Kidney glomerular epithelial cell (primary cell): ENCODE measurements at regions not wholly inside any gene's neighbourhood (a gene's known extent, or its start where the extent isn't known, plus 50 kb on each side); places are given as distances from the start of the nearest gene placed in this dataset.
A peak's percentile ranks its signal among the peaks of the same experiment; 100 is the strongest.

Experiments
- DNase-seq: peaks from one replicate; lab custom pipeline; 2025; lab: John Stamatoyannopoulos, UW

DNA sequence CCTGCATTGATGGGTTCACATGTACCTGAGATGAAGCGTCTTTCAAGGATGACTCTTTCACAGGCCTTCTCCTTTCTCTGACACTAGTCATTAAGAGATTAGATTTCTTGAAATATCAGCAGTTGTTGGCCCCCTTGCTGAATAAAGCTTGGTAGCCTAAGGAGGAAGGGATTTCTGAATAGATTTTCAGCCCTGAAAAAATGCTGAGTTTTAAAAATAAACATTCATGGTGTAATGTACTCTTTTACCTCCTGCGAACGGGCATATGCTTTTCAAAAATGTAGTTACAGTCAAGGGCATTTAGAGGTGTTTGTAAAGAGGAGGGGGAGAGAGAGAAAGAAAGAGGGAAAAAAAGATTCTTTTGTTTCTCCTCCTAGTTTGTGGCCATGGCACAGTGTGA, 222.7 kb downstream of the SOX4 start:
- no peak for DNase-seq

DNA sequence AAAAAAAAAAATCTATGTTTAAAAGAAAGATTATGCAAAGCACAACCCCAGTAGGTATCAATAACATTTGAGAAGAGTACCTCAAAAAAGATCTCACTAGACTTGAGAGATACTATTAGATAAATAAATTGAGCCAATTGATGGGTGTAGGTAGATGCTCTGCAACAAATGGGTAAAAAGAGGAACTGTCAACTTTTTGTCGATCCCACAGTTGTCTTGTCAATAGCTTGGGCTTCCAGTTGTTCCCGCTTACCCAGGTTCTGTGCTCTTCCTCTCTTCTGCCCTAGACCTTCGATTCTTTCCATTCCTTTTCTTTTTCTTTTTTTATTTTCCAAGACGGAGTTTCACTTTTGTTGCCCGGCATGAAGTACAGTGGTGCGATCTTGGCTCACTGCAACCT, 226.9 kb downstream of the SOX4 start:
- no peak for DNase-seq

DNA sequence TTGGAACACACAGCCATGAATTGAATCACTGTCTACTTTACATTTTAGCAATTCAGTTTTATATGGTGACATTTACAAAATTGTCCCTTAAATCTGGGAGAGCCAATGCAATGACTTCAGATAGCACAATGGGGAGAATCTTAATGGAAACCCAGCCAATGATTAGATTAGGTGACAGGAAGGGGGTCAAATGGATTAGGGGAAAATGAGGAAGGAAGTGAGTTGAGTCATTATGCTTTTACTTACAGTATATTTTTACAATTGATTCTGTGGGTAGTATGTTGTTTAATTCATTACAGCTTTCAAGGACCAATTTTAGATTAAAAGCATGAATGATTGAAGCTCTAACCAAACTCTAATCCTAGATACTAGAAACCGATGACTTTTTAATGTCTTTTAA, 229.8 kb downstream of the SOX4 start:
- no peak for DNase-seq

DNA sequence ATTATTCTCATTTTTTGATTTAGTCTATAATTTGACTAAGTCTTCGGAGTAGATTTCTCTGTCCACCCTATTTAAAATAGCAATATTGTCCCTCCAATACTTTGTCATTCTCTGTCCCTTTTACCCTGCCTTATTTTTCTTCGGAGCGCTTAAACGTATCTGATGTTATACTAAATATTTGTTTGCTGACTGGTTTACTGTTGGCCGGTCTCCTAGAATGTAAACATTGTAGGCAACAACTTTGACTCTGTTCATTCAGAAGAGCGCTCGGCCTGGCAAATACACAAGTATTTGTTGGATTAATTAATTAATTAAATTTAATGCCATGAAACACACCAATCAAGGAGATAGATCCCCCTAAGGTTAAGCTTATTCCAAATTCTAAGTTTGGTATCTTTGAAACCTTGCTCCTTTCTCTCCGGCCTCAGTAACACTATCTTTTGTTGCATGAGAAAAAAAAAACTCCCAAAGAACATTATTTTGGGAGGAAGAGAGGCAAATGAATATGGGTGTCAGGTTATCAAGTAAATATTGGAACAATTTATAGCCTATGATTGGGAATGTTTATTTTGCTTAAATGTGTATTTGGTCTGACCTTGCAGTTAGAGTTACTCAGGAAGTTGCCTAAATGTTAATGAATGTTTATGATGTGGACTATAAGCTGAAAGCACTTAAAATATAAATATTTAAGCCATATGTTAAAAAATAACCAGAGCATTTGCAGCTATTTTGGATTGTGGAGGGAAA, 231.1 kb downstream of the SOX4 start:
- no peak for DNase-seq

GRCh38 chr6:21826023-21826422, 232.5 kb downstream of the SOX4 start:
- peak; percentile 77 for DNase-seq

GRCh38 chr6:21826904-21827303, 233.4 kb downstream of the SOX4 start:
- no peak for DNase-seq

DNA sequence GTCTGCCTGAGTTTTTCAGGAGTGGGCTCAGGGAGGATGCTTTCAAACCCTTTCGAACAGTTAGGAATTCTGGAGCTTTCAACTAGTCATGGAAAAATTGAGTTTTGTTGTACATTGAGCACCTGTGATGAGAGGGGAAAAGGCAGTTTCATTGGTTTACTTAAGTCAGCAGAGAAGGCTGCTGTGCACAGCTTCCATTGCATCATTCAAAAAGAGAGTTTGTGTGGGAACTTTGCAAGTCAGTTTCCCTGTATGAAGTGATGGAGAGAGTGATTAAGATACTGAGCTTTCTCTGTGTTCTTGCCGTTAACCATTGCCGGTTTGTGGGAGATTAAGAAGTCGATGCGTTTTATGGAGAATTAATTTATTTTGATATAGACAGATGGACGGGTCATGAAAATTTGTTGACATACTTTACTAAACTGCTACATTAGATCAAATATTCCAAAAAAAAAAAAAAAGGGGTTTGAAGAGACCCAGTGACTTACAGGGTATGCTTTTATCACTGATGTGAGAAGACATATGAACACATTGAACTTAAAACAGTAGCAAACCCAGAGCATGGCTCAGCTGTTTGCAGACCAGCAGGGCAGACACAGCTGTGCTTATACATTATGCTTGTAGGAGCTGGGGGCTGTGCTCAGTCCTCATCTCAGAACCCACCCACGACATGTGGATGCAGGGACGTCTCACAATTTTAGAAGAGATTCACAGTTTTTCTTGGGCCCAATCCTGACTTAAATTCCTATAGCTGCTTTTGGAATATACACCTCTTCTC, 234.1 kb downstream of the SOX4 start:
- DNase-seq: no peak

DNA sequence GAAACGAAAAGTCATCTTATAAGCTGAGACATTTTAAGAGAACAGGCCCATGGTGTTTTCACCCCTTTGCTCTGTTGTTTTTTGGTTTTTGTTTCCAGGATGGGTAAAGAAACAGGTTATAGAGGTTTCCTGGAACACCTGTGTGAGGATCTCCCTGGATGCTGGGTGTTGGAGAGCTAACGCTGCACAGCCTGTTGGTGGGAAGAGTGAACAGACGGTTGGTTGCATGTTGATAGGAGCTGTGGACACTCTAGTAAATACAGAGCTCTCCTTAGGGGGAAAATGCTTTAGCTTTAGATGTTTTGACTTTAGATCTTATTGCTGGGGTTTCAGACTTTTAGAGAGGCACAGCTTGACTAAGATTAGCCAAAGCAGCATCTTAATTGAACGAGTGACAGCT, 235.2 kb downstream of the SOX4 start:
- DNase-seq: no peak

DNA sequence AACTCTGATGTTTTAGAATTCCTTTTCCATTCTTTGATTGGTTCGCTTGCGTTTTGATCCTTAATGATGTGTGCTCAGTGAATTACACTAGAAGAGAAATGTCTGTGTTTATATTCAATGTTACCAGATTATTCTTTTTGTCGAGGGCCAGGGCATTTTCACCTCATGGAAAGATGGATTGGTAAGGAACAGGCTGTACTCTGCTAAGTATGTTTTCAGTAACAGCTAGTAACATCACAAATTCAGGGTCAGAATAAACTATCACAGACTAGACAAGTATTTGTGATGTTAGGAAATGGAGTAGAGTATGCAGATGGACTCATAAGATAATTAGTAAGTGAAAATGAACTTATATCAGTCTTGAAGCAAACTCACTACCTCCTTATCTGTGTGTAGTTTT, 235.6 kb downstream of the SOX4 start:
- no peak for DNase-seq

DNA sequence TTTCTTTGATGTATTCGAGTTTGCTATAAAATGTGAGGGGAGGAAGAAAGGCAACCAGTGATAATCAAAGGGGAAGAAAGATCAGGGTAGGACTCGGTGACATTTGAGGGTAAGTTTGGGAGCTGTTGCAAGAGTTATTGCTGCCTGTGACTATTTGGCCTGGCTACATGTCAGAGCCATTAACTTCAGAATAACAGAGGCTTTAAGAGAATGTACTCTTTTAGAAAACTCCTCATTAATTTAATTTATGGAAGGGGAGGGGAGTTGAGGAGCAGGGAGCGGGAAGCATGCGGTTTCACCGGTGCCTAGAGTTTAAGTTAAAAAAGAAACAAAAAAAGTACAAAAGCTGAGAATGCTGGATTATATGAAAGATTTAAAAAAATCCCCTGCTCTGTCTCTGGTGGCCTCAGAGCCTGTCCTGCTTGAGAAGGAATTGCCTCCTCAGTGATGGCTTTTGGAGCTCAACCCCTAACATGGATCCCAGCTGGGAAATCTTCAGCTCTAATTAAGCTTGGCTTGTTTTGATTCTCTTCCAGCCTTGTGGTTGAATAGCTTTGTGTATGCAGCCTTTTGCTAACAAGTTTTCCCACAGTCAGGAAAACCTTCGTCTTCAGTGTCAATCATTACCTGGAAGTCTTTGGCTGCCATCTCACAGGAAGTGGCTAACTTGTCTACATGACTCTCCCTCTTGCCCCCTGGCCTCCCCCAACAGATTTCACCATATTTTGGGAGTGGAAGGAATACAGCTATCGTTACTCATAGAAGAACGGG, 238.2 kb downstream of the SOX4 start:
- peak; percentile 55 for DNase-seq

GRCh38 chr6:21836277-21836676, 242.7 kb downstream of the SOX4 start:
- DNase-seq: no peak

GRCh38 chr6:21836772-21837425, 243.3 kb downstream of the SOX4 start:
- DNase-seq: no peak

GRCh38 chr6:21840428-21840827, 246.9 kb downstream of the SOX4 start:
- no peak for DNase-seq

- DNase-seq: no peak
These were observed 249.5 kb downstream of the SOX4 start for GRCh38 chr6:21842875-21843645.

DNA sequence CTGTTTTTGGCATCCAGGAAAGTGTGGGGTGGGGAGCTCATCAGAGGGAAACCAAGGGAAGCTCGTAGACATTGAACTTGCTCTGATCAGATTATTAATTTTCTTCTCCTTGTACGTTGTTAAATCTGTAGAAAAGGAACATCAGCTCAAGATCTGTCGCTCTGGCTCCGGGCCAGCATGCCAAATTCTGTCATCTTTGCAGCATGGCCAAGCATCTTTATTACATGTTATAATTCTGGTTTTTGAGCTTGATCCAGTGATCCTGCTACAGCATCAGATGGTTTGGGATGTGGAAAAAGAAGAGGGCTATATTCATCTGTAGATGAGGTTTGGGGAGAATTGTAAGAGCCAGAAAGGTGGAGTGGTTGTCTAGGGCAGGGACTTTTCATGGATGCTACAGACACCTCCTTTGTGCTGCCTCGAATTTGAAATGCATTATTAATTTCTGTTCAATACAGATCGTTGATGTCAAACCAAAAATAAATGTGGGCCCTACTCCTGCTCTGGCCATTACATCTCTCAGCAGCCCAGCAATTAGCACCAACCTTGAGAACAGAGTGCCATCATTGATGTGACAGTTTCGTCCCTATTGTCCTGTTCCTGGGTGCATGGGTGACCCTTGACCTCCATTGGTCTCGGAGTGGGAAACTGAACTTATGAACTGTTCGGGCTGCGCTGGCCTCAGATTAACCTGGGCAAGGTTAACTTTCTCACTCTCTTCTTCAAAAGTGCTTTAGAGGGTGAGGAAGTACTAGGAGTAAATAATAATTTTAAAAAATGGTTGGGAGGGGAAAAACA, 250.8 kb downstream of the SOX4 start:
- DNase-seq: no peak

GRCh38 chr6:21845018-21845417, 251.5 kb downstream of the SOX4 start:
- DNase-seq: no peak

DNA sequence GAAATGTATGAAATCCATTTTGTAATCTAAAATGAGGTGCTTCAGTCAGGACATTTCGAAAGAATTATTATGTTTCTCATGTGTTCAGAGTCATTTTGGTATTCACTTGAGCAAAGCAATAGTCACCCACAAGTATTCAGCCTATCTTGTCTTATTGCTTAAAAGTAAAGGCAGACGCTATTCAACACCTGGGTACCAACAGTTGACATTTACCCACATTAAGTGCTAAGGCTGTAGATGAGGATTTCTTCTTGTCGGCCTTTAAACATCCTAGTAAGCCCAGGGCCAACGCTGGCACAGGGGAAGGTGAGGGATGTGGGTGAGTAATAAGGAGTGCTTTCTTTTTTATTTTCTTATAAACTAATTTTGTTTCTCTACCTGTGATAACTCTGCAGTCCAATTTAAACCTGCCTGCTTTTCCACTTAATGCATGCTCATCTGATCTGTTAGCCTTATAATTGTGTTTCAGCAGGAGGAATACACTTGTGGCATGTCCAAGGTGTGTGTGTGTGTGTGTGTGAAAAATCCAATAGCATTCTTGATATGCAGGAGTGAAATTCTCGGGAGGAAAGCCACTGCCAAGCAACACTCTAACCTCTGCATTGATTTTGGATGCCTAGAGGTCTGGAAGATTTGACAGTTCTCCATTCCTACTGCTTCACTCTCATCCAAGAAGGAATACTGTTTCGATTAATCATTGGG, 252.0 kb downstream of the SOX4 start:
- DNase-seq: no peak

- DNase-seq: no peak
These were observed 253.2 kb downstream of the SOX4 start for GRCh38 chr6:21846541-21847451.
